OCI-LY3 (cell line): ENCODE measurements at regions not wholly inside any gene's neighbourhood (a gene's known extent, or its start where the extent isn't known, plus 50 kb on each side); places are given as distances from the start of the nearest gene placed in this dataset.

Source experiments
- H2AFZ ChIP-seq: fragments of 200-600, 300-600 bp; shearing (Covaris generic); 2 replicates; pipeline ENCODE4 v1.6.0; 2014; ENCODE audit warnings: antibody characterized with exemption, low read depth, low read length
- H3K27ac ChIP-seq: fragments of 200-600, 300-600 bp; sonication (generic); 2 replicates; pipeline ENCODE4 v1.5.1; 2014; ENCODE audit warnings: mild to moderate bottlenecking, low read length, moderate library complexity, mixed read lengths
- H3K27me3 ChIP-seq: fragments of 200-600, 300-600 bp; sonication (generic); 2 replicates; pipeline ENCODE4 v1.6.1; 2014; ENCODE audit warnings: low read depth, low read length, mixed read lengths
- H3K36me3 ChIP-seq: fragments of 200-600, 300-600 bp; sonication (generic); replicated peaks from 2 replicates; pipeline ENCODE3; 2014; ENCODE audit warnings: low read depth, low read length, mixed read lengths
- H3K4me1 ChIP-seq: fragments of 300-600, 200-600 bp; sonication (generic); 2 replicates; pipeline ENCODE4 v1.6.1; 2014; ENCODE audit warnings: low read length, mixed read lengths
- H3K4me2 ChIP-seq: fragments of 200-600, 300-600 bp; sonication (generic); 2 replicates; pipeline ENCODE4 v1.6.1; 2014; ENCODE audit warnings: low read length, mixed read lengths
- H3K4me3 ChIP-seq: fragments of 300-600, 200-600 bp; sonication (generic); 2 replicates; pipeline ENCODE4 v1.5.1; 2014; ENCODE audit warnings: antibody characterized with exemption, mild to moderate bottlenecking, low read length, moderate library complexity
- H3K79me2 ChIP-seq: fragments of 300-600, 200-600 bp; shearing (Covaris generic); 2 replicates; pipeline ENCODE4 v1.6.1; 2014; ENCODE audit warnings: mild to moderate bottlenecking, low read length, mixed read lengths
- H3K9ac ChIP-seq: fragments of 300-600, 200-600 bp; shearing (Covaris generic); 2 replicates; pipeline ENCODE4 v1.6.0; 2014; ENCODE audit warnings: mild to moderate bottlenecking, low read length, moderate library complexity
- H3K9me3 ChIP-seq: fragments of 200-600, 300-600 bp; shearing (Covaris generic); 2 replicates; pipeline ENCODE4 v1.6.1; 2014; ENCODE audit warnings: low read length, mixed read lengths; ENCODE audit not compliant: insufficient read depth
- H4K20me1 ChIP-seq: fragments of 200-600, 300-600 bp; sonication (generic); 2 replicates; pipeline ENCODE4 v1.6.1; 2016; ENCODE audit warnings: low read length, mixed read lengths; ENCODE audit not compliant: insufficient read depth
- EZH2phosphoT487 ChIP-seq: fragments of 200-600 bp; shearing (Covaris generic); IDR thresholded peaks from 2 replicates; pipeline ENCODE4 v1.6.1; 2018; ENCODE audit warnings: antibody characterized with exemption, mixed run types, low read depth
- TF ChIP-seq, protein P1 (sequence below): fragments of 200-600, 300-600 bp; sonication (generic); IDR thresholded peaks from 2 replicates; pipeline ENCODE4 v1.5.1; 2014; ENCODE audit warnings: antibody characterized with exemption, low read length, low read depth

DNA sequence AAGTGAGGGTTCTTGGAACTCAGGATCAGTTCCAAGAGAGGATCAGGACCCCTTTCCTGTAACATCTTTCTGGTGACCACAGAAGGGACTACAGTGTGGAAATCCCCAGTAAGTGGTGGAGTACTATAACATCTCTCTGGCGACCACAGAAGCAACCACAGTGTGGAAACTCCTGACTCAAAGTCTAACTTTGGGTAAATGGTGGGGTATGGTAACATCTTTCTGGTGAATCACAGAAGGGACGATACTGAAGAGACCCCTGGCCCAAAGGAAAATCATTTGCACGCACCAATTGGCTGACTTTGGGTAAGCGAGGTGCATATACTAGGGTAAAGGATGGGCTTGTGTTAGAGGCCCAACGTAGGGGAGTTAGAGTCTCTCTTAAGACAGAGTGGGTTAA lies 56.3 kb upstream of the GULP1 start:
- H3K79me2 ChIP-seq: no peaks in the 10 kb centered on the region
- H3K4me2 ChIP-seq: peak overlapping the region; percentile 15; the same call in 1 of the 2 replicates
- H3K9me3 ChIP-seq: peaks cover 5% of the 10 kb centered on the region
- H3K27ac ChIP-seq: peak overlapping the region; percentile 16; the same call in 1 of the 2 replicates
- no peaks in the 10 kb centered on the region for H3K27me3 ChIP-seq
- no peak overlapping the region for H3K9ac ChIP-seq
- H3K4me3 ChIP-seq: no peak overlapping the region; the same call in 1 of the 2 replicates
- TF ChIP-seq EZH2phosphoT487: no peak
- TF ChIP-seq, protein P1, sequence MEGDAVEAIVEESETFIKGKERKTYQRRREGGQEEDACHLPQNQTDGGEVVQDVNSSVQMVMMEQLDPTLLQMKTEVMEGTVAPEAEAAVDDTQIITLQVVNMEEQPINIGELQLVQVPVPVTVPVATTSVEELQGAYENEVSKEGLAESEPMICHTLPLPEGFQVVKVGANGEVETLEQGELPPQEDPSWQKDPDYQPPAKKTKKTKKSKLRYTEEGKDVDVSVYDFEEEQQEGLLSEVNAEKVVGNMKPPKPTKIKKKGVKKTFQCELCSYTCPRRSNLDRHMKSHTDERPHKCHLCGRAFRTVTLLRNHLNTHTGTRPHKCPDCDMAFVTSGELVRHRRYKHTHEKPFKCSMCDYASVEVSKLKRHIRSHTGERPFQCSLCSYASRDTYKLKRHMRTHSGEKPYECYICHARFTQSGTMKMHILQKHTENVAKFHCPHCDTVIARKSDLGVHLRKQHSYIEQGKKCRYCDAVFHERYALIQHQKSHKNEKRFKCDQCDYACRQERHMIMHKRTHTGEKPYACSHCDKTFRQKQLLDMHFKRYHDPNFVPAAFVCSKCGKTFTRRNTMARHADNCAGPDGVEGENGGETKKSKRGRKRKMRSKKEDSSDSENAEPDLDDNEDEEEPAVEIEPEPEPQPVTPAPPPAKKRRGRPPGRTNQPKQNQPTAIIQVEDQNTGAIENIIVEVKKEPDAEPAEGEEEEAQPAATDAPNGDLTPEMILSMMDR: no peak
- no peaks in the 10 kb centered on the region for H3K36me3 ChIP-seq
- no peaks in the 10 kb centered on the region for H4K20me1 ChIP-seq
- H2AFZ ChIP-seq: no peak overlapping the region
- H3K4me1 ChIP-seq: peaks cover 14% of the 10 kb centered on the region

DNA sequence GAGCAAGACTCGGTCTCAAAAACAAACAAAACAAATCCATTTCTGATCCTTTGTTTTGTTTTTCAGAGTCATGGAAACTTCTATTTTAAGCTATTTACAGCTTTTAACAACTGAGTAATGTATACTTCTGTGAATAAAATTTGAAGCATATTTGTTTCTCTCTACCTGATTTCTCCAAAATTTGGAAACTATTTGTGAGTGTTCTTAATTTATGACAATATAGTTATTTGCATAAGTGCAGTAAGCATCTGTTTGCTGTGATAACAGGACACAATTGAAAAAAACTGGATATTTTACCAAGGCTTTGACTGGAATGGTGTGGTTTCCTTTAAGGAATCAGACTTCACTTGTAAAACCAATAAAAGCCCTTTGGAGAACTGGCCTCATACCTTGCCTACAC lies 53.3 kb upstream of the GULP1 start:
- Histone ChIP-seq H4K20me1 (no peaks in the 10 kb centered on the region), H3K27ac (no peak overlapping the region), H3K79me2 (no peaks in the 10 kb centered on the region), H2AFZ (no peak overlapping the region), H3K9ac (no peak overlapping the region), H3K4me3 (no peak overlapping the region), H3K36me3 (no peaks in the 10 kb centered on the region), H3K4me1 (peaks cover 14% of the 10 kb centered on the region), H3K9me3 (peaks cover 5% of the 10 kb centered on the region), H3K4me2 (no peak overlapping the region), H3K27me3 (no peaks in the 10 kb centered on the region)
- TF ChIP-seq, protein P1: no peak
- no peak for TF ChIP-seq EZH2phosphoT487
